Tibial nerve (tissue), 4 donors: ENCODE measurements at regions not wholly inside any gene's neighbourhood (a gene's known extent, or its start where the extent isn't known, plus 50 kb on each side); places are given as distances from the start of the nearest gene placed in this dataset.
A peak's percentile ranks its signal among the peaks of the same experiment; 100 is the strongest.

ENCODE experiments used
- DNase-seq, 2 donors: peaks; one replicate each; pipeline ENCODE4 v3.0.0-alpha.2; 2019; ENCODE audit warnings: low spot score in 2 of 2
- H3K27ac ChIP-seq, 4 donors: fragments of 200-600 bp; sonication (generic) in 3 of 4; one replicate each; pipeline ENCODE4 v1.5.1; 2017 to 2019; ENCODE audit warnings: mild to moderate bottlenecking in 1 of 4
- H3K27me3 ChIP-seq, 2 donors: fragments of 200-600 bp; sonication (generic) in 1 of 2; one replicate each; pipeline versions ENCODE4 v1.5.1 to v1.6.0; 2017 to 2019
- H3K36me3 ChIP-seq, 3 donors: fragments of 200-600 bp; sonication (generic); one replicate each; pipeline ENCODE4 v1.5.1; 2018 to 2019
- H3K4me1 ChIP-seq, 4 donors: fragments of 200-600 bp; sonication (generic) in 3 of 4; one replicate each; pipeline ENCODE4 v1.5.1; 2017 to 2019
- H3K4me3 ChIP-seq, 4 donors: fragments of 200-600 bp; sonication (generic) in 3 of 4; one replicate each; pipeline ENCODE4 v1.5.1; 2017 to 2019; ENCODE audit warnings: mild to moderate bottlenecking in 1 of 4, moderate library complexity in 1 of 4
- H3K9me3 ChIP-seq, 4 donors: fragments of 200-600 bp; sonication (generic) in 3 of 4; one replicate each; pipeline ENCODE4 v1.5.1; 2017 to 2019
- CTCF ChIP-seq, 5 experiments: fragments of 200-600 bp in 3 of 5; fragments of 450-650 bp in 2 of 5; sonication (generic) in 3 of 5; IDR thresholded peaks; one replicate each; pipeline ENCODE4 v1.5.1; 2016 to 2019; ENCODE audit warnings: antibody characterized with exemption in 5 of 5, mild to moderate bottlenecking in 3 of 5, moderate library complexity in 2 of 5
- EP300 ChIP-seq, 2 donors: sonication (generic); formaldehyde crosslinking; IDR thresholded peaks; one replicate each; pipeline ENCODE4 v1.6.1; 2017; ENCODE audit warnings: antibody characterized with exemption in 2 of 2, mild to moderate bottlenecking in 1 of 2
- POLR2A ChIP-seq, 2 donors: fragments of 450-650 bp; IDR thresholded peaks; one replicate each; pipeline ENCODE4 v1.6.1; 2017; ENCODE audit warnings: antibody characterized with exemption in 2 of 2, mild to moderate bottlenecking in 2 of 2, moderate library complexity in 2 of 2
- WGBS, 2 donors: methylation state at CpG; one replicate each; pipeline ENCODE4 v1.1.5; 2018; 5-methylcytosine and 5-hydroxymethylcytosine counted together

GRCh38 chr11:95568281-95568680, 221.3 kb downstream of the FAM76B start:
- no peak for TF ChIP-seq POLR2A (IDR thresholded peaks at IDR 0.05)
- no peak for TF ChIP-seq EP300 (IDR thresholded peaks at IDR 0.05)
- no peak for TF ChIP-seq CTCF (IDR thresholded peaks at IDR 0.05)
- H3K9me3 ChIP-seq = no peaks in the 10 kb centered on the region
- H3K4me1 ChIP-seq = peaks cover 0 to 63% (median 21%) of the 10 kb centered on the region in 4 donors
- H3K36me3 ChIP-seq = no peaks in the 10 kb centered on the region
- 89% methylated on average over 1 of the region's 1 CpG for WGBS, 2 donors
- H3K27ac ChIP-seq = peak overlapping the region in 2 of 4 donors; percentile 25 to 71
- no peak overlapping the region for H3K4me3 ChIP-seq
- DNase-seq = no peak
- no peaks in the 10 kb centered on the region for H3K27me3 ChIP-seq

GRCh38 chr11:95567685-95568084, 221.9 kb downstream of the FAM76B start:
- Histone ChIP-seq H3K36me3 (no peaks in the 10 kb centered on the region), H3K4me3 (no peak overlapping the region), H3K4me1 (peaks cover 0 to 69% (median 23%) of the 10 kb centered on the region in 4 donors), H3K27me3 (no peaks in the 10 kb centered on the region), H3K27ac (peak overlapping the region in 2 of 4 donors; percentile 25 to 71), H3K9me3 (no peaks in the 10 kb centered on the region)
- TF ChIP-seq CTCF (IDR thresholded peaks at IDR 0.05) = no peak
- no peak for TF ChIP-seq EP300 (IDR thresholded peaks at IDR 0.05)
- TF ChIP-seq POLR2A (IDR thresholded peaks at IDR 0.05) = no peak
- WGBS, 2 donors = 50 to 67% methylated on average over 1 of the region's 1 CpG
- DNase-seq = no peak

- H3K27ac ChIP-seq = peak overlapping the region in 2 of 4 donors; percentile 31 to 71
- H3K4me3 ChIP-seq = no peak overlapping the region
- H3K9me3 ChIP-seq = no peaks in the 10 kb centered on the region
- no peak for DNase-seq
- H3K4me1 ChIP-seq = peaks cover 0 to 68% (median 23%) of the 10 kb centered on the region in 4 donors
- no peaks in the 10 kb centered on the region for H3K36me3 ChIP-seq
- TF ChIP-seq POLR2A (IDR thresholded peaks at IDR 0.05) = no peak
- TF ChIP-seq EP300 (IDR thresholded peaks at IDR 0.05) = no peak
- H3K27me3 ChIP-seq = no peaks in the 10 kb centered on the region
- WGBS, 2 donors = 16 to 22% methylated on average over 1 of the region's 1 CpG
Observed at GRCh38 chr11:95566211-95566610, 223.4 kb downstream of the FAM76B start.

- peak overlapping the region in 2 of 4 donors; percentile 31 to 71 for H3K27ac ChIP-seq
- H3K4me1 ChIP-seq = peaks cover 0 to 63% (median 23%) of the 10 kb centered on the region in 4 donors
- H3K4me3 ChIP-seq = no peak overlapping the region
- TF ChIP-seq POLR2A (IDR thresholded peaks at IDR 0.05) (no peak), CTCF (IDR thresholded peaks at IDR 0.05) (no peak), EP300 (IDR thresholded peaks at IDR 0.05) (no peak)
- WGBS, 2 donors = 35 to 44% methylated on average over 1 of the region's 1 CpG
- no peaks in the 10 kb centered on the region for H3K36me3 ChIP-seq
- no peaks in the 10 kb centered on the region for H3K9me3 ChIP-seq
- no peak for DNase-seq
- no peaks in the 10 kb centered on the region for H3K27me3 ChIP-seq
Observed at GRCh38 chr11:95565724-95566141, 223.8 kb downstream of the FAM76B start.

- peaks cover 0 to 59% (median 27%) of the 10 kb centered on the region in 4 donors for H3K4me1 ChIP-seq
- H3K27ac ChIP-seq = peak overlapping the region in 2 of 4 donors; percentile 58 to 71
- no peak for DNase-seq
- WGBS, 2 donors = 24 to 30% methylated on average over 2 of the region's 2 CpGs
- H3K36me3 ChIP-seq = no peaks in the 10 kb centered on the region
- no peak overlapping the region for H3K4me3 ChIP-seq
- TF ChIP-seq EP300 (IDR thresholded peaks at IDR 0.05) (peak in 1 of 2 donors; percentile 46), POLR2A (IDR thresholded peaks at IDR 0.05) (no peak), CTCF (IDR thresholded peaks at IDR 0.05) (no peak)
- no peaks in the 10 kb centered on the region for H3K9me3 ChIP-seq
- no peaks in the 10 kb centered on the region for H3K27me3 ChIP-seq
Observed at GRCh38 chr11:95563859-95564258, 225.7 kb downstream of the FAM76B start.

GRCh38 chr11:95563173-95563572, 226.4 kb downstream of the FAM76B start:
- Histone ChIP-seq H3K4me3 (no peak overlapping the region), H3K27ac (peak overlapping the region in 1 of 4 donors; percentile 71), H3K36me3 (no peaks in the 10 kb centered on the region), H3K4me1 (peaks cover 0 to 59% (median 26%) of the 10 kb centered on the region in 4 donors), H3K27me3 (no peaks in the 10 kb centered on the region), H3K9me3 (no peaks in the 10 kb centered on the region)
- DNase-seq = no peak
- TF ChIP-seq EP300 (IDR thresholded peaks at IDR 0.05) (no peak), CTCF (IDR thresholded peaks at IDR 0.05) (no peak), POLR2A (IDR thresholded peaks at IDR 0.05) (no peak)
- WGBS, 2 donors = 60 to 71% methylated on average over 2 of the region's 2 CpGs
